NCI-H2107 (cell line): ENCODE measurements at regions not wholly inside any gene's neighbourhood (a gene's known extent, or its start where the extent isn't known, plus 50 kb on each side); places are given as distances from the start of the nearest gene placed in this dataset.
"Not testable (repeated sequence)": the region's sequence is repeated elsewhere in the genome, so short reads cannot be mapped to it uniquely, and the experiment has no call there.

ENCODE experiments used
- DNase-seq: peaks from one replicate; lab custom pipeline; 2025; lab: John Stamatoyannopoulos, UW

DNA sequence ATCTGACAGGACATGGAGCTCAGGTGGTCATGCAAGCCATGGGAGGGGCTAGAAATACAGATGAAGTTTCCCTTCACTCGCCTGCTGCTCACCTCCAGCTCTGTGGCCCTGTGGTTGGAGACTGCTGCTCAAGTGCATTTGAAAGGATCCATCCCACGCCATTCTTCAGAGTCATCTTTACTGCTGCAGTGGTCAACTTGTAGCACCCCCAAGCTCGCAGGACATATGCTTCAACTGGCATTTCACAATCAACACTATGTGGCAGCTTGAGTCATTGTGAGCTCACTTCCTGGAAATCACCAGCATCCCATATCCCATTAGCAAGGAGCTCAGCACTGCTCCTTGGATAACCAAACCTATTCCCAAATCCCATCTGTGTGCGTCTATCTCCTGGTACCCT, 116.2 kb upstream of the TP53BP2 start:
- DNase-seq, result not testable (repeated sequence)

DNA sequence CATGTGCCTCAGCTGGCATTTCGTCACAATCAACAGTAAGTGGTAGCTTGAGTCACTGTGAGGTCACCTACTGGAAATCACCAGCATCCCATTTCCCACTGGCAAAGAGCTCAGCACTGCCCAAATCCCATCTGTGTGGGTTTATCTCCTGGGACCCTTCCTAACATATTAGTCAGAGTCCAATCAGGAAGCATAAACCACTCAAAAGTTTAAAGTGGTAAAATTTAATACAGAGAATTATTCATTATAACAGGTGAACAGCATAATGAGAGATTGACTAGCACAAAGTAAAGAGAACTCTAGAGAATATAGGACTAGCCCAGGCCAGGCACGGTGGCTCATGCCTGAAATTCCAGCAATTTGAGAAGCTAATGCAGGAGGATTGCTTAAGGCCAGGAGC, 107.1 kb upstream of the TP53BP2 start:
- not testable (repeated sequence) for DNase-seq

GRCh38 chr1:223951551-223951950, 105.8 kb upstream of the TP53BP2 start:
- DNase-seq, result not testable (repeated sequence)

GRCh38 chr1:223949944-223950343, 104.2 kb upstream of the TP53BP2 start:
- DNase-seq, result not testable (repeated sequence)

GRCh38 chr1:223948041-223948440, 102.3 kb upstream of the TP53BP2 start:
- not testable (repeated sequence) for DNase-seq

- DNase-seq, result not testable (repeated sequence)
These were observed 90.8 kb upstream of the TP53BP2 start for GRCh38 chr1:223936592-223936991.

GRCh38 chr1:223931476-223931875, 85.7 kb upstream of the TP53BP2 start:
- not testable (repeated sequence) for DNase-seq

DNA sequence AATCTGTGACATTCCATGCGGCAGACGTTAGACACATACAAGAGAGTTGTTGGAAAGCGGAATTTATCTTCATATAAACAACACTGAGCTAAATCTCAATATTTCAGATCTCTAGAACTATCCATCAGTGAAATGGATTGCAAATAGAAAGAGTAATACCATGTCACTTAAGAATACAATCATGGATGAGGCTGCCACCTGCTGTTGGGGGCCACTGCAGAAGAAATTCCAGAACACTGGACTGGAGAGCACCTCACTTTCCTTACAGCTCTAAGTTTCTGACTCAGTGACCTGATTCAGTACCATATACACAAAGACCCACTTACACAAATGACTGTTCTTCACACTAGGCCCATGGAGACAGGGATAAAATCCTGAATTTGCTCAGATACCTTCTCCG, 75.1 kb upstream of the TP53BP2 start:
- not testable (repeated sequence) for DNase-seq

- DNase-seq, result not testable (repeated sequence)
These were observed 69.7 kb upstream of the TP53BP2 start for GRCh38 chr1:223915476-223915875.

DNA sequence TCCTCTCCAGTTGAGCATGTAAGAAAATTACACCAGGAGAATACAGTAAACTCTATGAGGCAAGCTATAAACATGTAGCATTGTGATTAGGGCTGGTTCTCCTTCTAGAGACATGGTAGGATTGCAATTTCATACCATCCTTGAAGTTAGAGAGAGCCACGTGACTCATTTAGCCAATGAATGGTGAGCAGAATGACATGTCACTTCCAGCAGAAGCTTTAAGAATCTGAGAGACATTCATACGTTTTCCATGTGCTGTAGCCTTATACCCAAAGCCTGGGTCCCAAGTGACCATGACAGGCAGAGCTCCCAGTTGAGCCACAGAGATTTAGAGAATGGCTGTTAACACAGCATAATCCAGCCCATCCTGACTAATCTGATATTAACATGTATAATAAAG, 68.0 kb upstream of the TP53BP2 start:
- DNase-seq, result not testable (repeated sequence)

GRCh38 chr1:223907943-223908587, 62.3 kb upstream of the TP53BP2 start:
- not testable (repeated sequence) for DNase-seq

DNA sequence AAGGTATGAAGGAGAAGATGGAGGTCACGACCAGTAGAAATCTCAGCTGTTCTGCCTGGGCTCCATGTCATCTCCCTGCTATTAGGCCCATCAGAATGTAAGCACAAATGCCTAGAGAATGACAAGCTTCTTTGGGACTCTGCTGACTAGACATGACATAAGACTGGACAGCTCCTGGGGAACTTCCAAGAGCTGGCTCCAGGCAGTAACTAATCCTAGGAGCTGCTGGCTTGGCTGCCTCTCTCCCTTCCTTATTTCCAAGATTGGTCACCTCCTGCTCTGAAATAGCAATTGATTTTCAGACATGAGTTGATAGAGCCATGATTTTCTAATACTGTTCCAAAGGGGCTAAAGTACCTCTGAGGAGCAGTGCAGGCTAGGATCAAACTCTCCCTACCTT, 57.5 kb upstream of the TP53BP2 start:
- DNase-seq, result not testable (repeated sequence)

- not testable (repeated sequence) for DNase-seq
These were observed 54.0 kb upstream of the TP53BP2 start for GRCh38 chr1:223899775-223900174.

DNA sequence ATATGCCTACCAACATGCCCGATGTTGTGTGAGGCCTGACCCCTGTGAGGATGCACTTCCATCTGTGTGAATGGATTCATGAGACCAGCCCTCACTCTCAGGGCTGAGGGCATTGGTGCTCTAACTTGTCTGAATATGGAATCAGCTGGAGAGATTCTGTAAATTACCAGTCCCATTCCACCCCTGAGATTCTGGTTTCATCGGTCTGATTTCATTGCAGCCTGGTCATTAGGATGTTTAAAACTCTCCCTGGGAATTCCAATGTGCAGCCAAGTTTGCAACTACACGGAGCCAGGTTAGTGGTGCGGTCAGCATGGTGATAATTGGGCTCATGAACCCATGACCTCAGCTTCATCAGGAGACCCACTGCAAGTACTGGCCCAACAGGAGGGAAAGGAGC, 51.4 kb upstream of the TP53BP2 start:
- DNase-seq, result not testable (repeated sequence)

GRCh38 chr1:223895950-223896349, 50.2 kb upstream of the TP53BP2 start:
- DNase-seq, result not testable (repeated sequence)
